Muscle of back (tissue), 3 donors: ENCODE measurements at regions not wholly inside any gene's neighbourhood (a gene's known extent, or its start where the extent isn't known, plus 50 kb on each side); places are given as distances from the start of the nearest gene placed in this dataset.
"Not testable (repeated sequence)": the region's sequence is repeated elsewhere in the genome, so short reads cannot be mapped to it uniquely, and the experiment has no call there.

Experiments
- DNase-seq, 3 donors: peaks; one replicate each; pipeline versions ENCODE4 v3.0.0 to v3.0.0-alpha.2; 2013

DNA sequence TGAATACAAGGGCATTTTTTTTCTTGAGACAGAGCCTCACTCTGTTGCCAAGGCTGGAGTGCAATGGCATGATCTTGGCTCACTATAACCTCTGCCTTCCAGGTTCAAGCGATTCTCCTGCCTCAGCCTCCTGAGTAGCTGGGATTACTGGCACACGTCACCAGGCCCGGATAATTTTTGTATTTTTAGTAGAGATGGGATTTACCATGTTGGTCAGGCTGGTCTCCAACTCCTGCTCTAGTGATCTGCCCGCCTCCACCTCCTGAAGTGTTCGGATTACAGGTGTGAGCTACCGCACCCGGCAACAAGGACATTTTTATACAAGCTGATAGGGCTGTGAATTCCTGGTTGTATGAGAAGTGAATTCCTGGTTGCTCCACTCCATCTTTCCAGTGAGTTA lies 577.7 kb upstream of the TPTE start:
- DNase-seq: not testable (repeated sequence)

DNA sequence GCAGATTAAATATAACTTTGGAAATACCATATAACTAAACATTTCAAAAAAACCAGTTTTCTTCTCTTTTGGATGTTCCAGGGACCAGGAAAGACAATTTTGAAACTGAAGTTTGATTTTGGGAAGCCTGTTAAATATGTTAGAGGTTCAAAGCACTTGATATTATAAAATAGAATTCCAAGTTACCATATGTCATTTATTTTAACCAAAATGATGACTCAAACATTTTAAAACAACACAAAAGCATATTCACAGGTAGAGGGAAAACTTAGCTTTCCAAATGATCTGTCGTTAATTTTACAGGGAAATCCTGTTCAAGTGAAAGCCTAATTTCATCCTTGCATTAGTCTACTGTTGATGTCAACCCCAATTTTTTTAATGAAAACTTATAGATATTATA lies 575.3 kb upstream of the TPTE start:
- DNase-seq: not testable (repeated sequence)

DNA sequence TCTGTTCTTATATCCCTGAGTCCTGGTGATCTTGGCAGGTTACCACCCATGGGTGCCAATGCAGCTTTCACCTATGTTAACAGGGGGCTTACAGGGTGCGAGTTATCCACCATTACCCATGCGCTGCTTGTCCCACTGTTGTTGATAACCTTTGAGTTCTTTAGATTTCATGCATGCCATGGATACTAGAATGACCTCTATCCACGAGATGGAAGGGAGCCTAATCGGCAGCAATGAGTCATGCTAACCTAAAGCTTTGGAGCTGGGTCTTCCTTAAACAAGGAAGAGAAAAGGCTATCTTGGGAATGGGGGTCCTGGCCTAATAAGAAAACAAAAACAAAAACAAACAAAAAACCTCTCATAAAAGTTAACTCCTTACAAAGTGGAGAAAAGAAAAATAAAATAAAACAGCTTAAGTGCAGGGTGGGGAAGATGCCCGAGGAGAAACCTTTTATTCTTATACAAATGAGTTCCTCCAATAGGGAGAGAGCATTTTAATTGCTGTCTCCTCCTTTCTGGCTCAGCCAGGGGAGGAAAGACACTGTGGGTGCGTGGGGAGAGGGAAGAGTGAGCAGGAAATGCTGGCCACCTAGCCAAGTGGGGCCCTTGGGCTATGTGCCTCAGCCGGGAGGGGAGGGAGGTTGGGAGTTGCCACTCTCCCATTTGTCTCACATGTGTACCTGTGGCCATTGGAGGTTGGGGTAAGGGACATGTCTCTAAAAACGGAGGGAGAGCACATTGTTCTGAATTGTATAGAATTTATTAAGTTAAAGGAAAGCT lies 571.7 kb upstream of the TPTE start:
- DNase-seq: not testable (repeated sequence)

DNA sequence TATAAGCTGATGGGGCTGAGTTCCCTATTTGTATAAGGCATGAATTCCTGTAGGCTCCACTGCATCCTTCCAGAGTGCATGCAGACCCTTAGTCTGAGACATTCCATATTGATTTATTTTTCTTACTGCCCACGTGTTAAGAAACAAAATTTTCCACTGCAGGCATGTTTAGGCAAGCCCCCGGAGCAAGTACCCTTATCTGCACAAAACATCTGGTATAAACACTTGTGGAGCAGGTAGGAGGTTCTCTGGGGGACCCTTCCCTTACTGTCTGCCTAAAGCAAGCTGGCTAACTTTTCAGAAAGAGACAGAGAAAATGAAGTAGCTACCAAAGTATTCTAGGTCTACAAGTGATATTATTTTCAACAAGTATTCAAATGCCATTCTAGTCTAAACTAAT lies 571.0 kb upstream of the TPTE start:
- not testable (repeated sequence) for DNase-seq

DNA sequence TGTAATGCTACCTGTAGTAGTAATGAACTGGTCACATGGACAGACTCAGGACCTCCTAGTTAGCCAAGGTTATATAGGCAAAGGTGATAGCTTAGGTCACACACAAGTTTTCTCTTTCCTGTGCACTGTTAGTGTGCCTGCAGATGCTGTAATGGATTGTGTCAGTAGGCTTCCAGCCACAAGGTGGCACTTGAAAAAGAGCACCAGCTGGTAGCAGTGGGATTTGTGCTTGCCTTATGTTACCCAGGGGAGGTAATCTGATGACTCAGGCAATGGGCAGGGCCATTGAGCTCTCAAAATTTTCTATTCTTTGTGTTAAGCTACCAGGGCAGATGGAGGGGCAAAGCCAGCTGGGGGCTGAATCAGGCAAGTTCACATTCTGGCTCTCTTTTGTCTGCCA lies 562.6 kb upstream of the TPTE start:
- not testable (repeated sequence) for DNase-seq

DNA sequence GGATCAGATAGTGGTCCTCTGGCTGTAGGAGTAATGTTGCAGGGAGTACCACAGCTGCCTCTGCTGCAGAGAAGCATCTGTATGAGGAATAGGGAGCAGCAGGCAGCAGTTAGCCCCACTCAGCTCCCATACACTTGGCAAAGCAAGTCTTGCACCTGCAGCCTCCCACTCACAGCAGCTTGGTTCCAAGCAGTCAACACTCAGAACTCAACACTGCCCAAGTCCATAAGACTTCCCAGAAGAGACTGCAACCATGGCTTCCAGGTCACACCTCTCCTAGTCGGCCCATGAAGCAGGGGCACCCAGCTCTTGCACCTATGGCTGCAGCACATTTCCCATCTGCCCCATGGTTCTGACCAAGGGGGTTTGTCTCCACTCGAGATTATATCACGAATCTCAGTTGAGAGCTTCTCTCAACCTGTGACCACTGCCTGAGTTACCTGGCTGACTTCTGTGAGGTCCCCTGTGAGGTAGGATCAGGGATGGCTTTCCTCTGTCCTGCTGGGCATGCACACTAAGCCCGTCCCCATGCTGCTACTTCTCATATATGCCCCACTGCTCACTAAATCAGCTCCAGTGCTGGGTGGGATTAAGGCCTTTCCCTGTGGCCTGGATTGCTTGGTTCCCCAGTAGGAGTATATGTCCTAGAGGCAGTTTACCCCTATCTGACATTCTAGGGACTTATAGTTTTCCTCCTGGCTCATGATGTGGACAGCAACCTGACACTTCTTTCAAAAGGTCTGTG lies 562.0 kb upstream of the TPTE start:
- not testable (repeated sequence) for DNase-seq

DNA sequence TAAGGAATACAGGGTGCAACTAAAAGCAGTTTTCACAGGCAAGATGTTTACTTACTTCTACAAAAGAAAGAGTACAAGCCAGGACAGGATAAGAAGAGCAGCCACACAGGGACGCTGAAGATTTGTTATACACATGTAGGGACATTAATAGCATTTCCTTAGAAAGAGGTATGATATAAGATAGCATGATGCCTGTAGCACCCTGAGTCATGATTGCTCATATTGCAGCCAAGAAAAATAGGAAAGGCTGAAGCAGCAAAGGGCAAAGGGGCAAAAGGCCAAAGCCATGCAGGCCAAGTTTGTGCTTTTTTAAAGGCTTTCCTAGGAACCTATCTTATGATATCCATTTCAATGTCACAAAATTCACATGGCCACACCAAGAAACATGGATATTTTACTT lies 552.0 kb upstream of the TPTE start:
- DNase-seq: not testable (repeated sequence)

DNA sequence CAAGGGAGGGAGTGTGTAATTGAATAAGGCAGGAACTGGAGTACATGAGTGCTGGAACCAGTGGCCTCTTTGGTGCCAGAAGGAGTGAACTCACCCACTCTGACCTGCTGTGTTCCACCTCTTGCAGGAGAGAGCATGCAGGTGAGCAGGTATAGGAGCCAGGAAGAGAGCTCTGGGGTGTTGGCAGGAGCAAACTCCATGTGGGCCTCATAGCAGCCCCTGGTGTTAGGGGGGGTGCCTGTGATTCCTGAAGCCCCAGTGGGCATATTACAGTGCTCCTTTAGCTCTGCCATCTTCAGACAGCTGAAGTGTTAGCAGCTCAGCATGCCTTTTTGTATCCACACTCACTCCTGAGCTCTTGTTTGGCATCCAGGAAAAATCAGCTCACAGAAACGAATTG lies 549.4 kb upstream of the TPTE start:
- not testable (repeated sequence) for DNase-seq

DNA sequence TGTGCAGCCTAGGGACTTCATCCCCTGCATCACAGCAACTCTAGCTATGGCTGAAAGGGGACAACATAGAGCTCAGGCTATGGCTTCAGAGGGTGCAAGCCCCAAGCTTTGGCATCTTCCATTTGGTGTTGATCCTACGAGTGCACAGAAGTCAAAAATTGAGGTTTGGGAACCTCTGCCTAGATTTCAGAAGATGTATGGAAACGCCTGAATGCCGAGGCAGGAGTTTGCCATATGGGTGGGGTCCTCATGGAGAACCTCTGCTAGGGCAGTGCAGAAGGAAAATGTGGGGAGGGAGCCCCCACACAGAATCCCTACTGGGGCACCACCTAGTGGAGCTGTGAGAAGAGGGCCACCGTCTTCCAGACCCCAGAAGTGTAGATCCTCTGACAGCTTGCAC lies 543.0 kb upstream of the TPTE start:
- not testable (repeated sequence) for DNase-seq

DNA sequence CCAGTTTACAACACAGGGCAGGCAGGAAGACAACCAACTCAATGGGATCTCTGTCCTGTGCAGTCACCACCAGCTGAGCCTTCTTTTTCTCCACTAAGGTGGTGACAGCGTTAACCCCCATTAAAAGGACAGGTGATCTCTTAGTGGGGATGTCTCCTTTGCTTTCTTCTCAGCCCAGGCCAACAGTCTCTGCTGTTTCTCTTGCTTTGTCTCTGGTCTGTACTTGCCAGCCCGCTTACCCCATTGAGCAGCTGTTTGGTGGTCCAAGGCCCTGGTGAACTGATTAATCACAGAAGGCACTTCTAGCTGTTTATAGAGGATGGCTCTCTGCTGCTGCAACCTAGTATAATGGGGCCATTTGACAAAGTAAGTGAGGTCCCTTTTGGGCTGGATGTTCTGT lies 523.9 kb upstream of the TPTE start:
- not testable (repeated sequence) for DNase-seq

DNA sequence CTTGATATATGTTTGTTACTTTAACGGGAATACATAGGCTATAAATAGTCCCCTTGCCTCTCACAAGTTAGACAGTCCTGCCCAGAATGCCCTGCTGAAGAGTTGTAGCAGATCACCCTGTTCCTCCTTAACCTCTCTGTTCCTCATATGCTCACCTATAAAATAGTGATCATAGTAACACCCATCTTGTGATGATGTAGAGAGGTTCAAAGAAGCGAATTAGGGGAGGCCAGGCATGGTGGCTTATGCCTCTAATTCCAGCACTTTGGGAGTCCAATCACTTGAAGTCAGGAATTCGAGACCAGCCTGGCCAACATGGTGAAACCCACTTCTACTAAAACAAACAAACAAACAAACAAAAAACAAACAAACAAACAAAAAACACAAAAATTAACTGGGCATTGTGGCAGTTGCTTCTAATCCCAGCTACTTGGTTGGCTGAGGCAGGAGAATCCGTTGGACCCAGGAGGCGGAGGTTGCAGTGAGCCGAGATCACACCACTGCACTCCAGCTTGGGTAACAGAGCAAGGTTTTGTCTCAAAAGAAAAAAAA lies 518.5 kb upstream of the TPTE start:
- not testable (repeated sequence) for DNase-seq

DNA sequence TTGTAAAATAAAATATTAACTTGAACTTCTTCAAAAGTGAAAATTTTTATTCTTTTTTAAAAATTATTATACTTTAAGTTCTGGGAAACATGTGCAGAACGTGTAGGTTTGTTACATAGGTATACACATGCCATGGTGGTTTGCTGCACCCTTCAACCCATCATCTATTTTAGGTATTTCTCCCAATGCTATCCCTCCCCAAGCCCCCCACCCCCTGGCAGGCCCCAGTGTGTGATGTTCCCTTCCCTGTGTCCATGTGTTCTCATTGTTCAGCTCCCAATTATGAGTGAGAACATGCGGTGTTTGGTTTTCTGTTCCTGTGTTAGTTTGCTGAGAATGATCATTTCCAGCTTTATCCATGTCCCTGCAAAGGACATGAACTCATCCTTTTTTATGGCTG lies 515.6 kb upstream of the TPTE start:
- not testable (repeated sequence) for DNase-seq

DNA sequence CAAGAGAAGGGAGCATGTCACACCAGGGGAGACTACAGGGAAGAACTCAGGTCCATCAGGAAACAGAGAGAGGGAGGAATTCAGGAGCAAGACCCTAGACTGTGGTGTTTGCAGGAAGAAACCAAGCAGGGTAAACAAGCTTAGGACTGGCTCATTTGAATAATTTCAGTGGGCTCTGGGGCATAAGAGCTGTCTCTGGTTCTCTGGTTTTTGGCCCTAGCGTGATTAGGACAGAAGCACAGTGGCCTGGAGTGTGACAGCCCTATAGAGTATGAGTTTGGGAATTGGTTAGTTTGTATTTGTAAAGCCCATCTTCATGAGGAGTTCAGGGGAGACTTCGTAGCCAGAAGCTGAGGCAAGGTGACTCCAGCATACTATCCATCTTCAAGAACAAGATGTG lies 504.4 kb upstream of the TPTE start:
- not testable (repeated sequence) for DNase-seq

DNA sequence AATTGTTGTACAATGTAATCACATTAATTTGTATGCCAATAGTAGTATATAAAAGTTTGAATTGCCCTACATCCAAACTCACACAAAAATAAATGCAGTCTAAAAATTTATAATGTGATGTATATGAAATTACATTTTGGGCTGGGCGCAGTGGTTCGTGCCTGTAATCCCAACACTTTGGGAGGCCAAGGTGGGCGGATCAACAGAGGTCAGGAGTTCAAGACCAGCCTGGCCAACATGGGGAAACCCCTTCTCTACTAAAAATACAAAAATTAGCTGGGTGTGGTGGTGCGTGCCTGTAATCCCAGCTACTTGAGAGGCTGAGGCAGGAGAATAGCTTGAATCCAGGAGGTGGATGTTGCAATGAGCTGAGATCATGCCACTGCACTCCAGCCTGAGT lies 503.6 kb upstream of the TPTE start:
- DNase-seq: not testable (repeated sequence)

DNA sequence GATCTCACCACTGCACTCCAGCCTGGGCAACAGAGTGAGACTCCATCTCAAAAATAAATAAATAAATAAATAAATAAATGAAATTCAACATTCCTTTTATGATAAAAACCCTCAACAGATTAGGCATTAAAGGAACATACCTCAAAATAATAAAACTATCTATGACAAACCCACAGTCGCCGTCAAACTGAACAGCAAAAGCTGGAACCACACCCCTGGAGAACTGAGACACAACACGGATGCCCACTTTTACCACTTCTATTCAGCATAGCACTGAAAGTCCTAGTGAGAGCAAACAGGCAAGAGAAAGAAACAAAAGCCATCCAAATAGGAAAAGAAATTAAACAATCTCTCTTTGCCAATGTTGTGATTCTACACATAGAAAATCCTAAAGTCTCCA lies 499.9 kb upstream of the TPTE start:
- DNase-seq: not testable (repeated sequence)

DNA sequence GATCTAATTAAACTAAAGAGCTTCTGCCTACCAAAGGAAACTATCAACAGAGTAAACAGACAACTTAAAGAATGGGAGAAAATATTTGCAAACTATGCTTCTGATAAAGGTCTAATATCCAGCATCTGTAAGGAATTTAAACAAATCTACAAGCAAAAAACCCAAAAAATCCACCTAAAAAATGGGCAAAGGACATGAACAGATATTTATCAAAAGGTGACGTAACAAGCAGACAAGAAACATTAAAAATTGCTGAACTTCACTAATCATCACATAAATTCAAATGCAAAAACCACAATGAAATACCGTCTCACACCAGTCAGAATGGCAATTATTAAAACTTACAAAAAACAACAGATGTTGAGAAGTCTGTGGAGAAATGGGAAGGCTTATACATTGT lies 498.6 kb upstream of the TPTE start:
- not testable (repeated sequence) for DNase-seq
